ENCODE measurements at regions not wholly inside any gene's neighbourhood (a gene's known extent, or its start where the extent isn't known, plus 50 kb on each side); places are given as distances from the start of the nearest gene placed in this dataset.

GRCh38 chr1:25150985-25151495 is 81.3 kb downstream of the SYF2 start:
- Histone ChIP-seq H3K4me1 (ENCODE audit: control insufficient read depth in 5 of 5, insufficient read depth in 5 of 5, low read length in 5 of 5) (peaks cover 0 to 7% (median 0%) of the 10 kb centered on the region in 5 donors), H3K27ac (ENCODE audit: low read depth, low read length) (no peak overlapping the region), H3K27me3 (ENCODE audit: control insufficient read depth in 5 of 5, insufficient read depth in 4 of 5, low read length in 5 of 5) (peaks cover 7 to 16% (median 11%) of the 10 kb centered on the region in 5 donors)

GRCh38 chr1:25148673-25149300 is 83.5 kb downstream of the SYF2 start:
- H3K27ac ChIP-seq (ENCODE audit: low read depth, low read length): no peak overlapping the region
- no peaks in the 10 kb centered on the region for H3K36me3 ChIP-seq (ENCODE audit: control insufficient read depth in 5 of 5, insufficient read depth in 5 of 5, low read length in 5 of 5)
- peaks cover 11 to 20% (median 15%) of the 10 kb centered on the region in 5 donors for H3K27me3 ChIP-seq (ENCODE audit: control insufficient read depth in 5 of 5, insufficient read depth in 4 of 5, low read length in 5 of 5)
- no peak overlapping the region for H3K4me3 ChIP-seq (ENCODE audit: low read depth in 1 of 5, low read length in 5 of 5)
- peaks cover 0 to 7% (median 0%) of the 10 kb centered on the region in 5 donors for H3K4me1 ChIP-seq (ENCODE audit: control insufficient read depth in 5 of 5, insufficient read depth in 5 of 5, low read length in 5 of 5)
- no peak overlapping the region for H3K9ac ChIP-seq (ENCODE audit: low read length in 5 of 5)
- H3K9me3 ChIP-seq (ENCODE audit: control insufficient read depth in 5 of 5, low read length in 5 of 5): peaks cover 0 to 3% (median 0%) of the 10 kb centered on the region in 5 donors

More at GRCh38 chr1:25150985-25151495, 81.3 kb downstream of the SYF2 start:
- Histone ChIP-seq H3K36me3 (ENCODE audit: control insufficient read depth in 5 of 5, insufficient read depth in 5 of 5, low read length in 5 of 5) (no peaks in the 10 kb centered on the region), H3K9ac (ENCODE audit: low read length in 5 of 5) (no peak overlapping the region), H3K4me3 (ENCODE audit: low read depth in 1 of 5, low read length in 5 of 5) (no peak overlapping the region), H3K9me3 (ENCODE audit: control insufficient read depth in 5 of 5, low read length in 5 of 5) (peaks cover 0 to 5% (median 0%) of the 10 kb centered on the region in 5 donors)

- peaks cover 11 to 20% (median 15%) of the 10 kb centered on the region in 5 donors for H3K27me3 ChIP-seq (ENCODE audit: control insufficient read depth in 5 of 5, insufficient read depth in 4 of 5, low read length in 5 of 5)
- H3K9me3 ChIP-seq (ENCODE audit: control insufficient read depth in 5 of 5, low read length in 5 of 5): no peaks in the 10 kb centered on the region
- peaks cover 0 to 7% (median 0%) of the 10 kb centered on the region in 5 donors for H3K4me1 ChIP-seq (ENCODE audit: control insufficient read depth in 5 of 5, insufficient read depth in 5 of 5, low read length in 5 of 5)
- H3K27ac ChIP-seq (ENCODE audit: low read depth, low read length): no peak overlapping the region
- H3K4me3 ChIP-seq (ENCODE audit: low read depth in 1 of 5, low read length in 5 of 5): no peak overlapping the region
- H3K36me3 ChIP-seq (ENCODE audit: control insufficient read depth in 5 of 5, insufficient read depth in 5 of 5, low read length in 5 of 5): no peaks in the 10 kb centered on the region
- H3K9ac ChIP-seq (ENCODE audit: low read length in 5 of 5): no peak overlapping the region
Observed at GRCh38 chr1:25146451-25146855, 85.8 kb downstream of the SYF2 start.

GRCh38 chr1:25145775-25146393 is 86.4 kb downstream of the SYF2 start:
- Histone ChIP-seq H3K27ac (ENCODE audit: low read depth, low read length) (no peak overlapping the region), H3K4me3 (ENCODE audit: low read depth in 1 of 5, low read length in 5 of 5) (no peak overlapping the region), H3K4me1 (ENCODE audit: control insufficient read depth in 5 of 5, insufficient read depth in 5 of 5, low read length in 5 of 5) (peaks cover 0 to 7% (median 0%) of the 10 kb centered on the region in 5 donors), H3K27me3 (ENCODE audit: control insufficient read depth in 5 of 5, insufficient read depth in 4 of 5, low read length in 5 of 5) (peaks cover 11 to 22% (median 15%) of the 10 kb centered on the region in 5 donors), H3K9ac (ENCODE audit: low read length in 5 of 5) (no peak overlapping the region), H3K9me3 (ENCODE audit: control insufficient read depth in 5 of 5, low read length in 5 of 5) (no peaks in the 10 kb centered on the region), H3K36me3 (ENCODE audit: control insufficient read depth in 5 of 5, insufficient read depth in 5 of 5, low read length in 5 of 5) (no peaks in the 10 kb centered on the region)

- Histone ChIP-seq H3K9me3 (ENCODE audit: control insufficient read depth in 5 of 5, low read length in 5 of 5) (no peaks in the 10 kb centered on the region), H3K27ac (ENCODE audit: low read depth, low read length) (no peak overlapping the region), H3K4me1 (ENCODE audit: control insufficient read depth in 5 of 5, insufficient read depth in 5 of 5, low read length in 5 of 5) (peaks cover 0 to 6% (median 3%) of the 10 kb centered on the region in 5 donors), H3K4me3 (ENCODE audit: low read depth in 1 of 5, low read length in 5 of 5) (no peak overlapping the region), H3K36me3 (ENCODE audit: control insufficient read depth in 5 of 5, insufficient read depth in 5 of 5, low read length in 5 of 5) (no peaks in the 10 kb centered on the region), H3K27me3 (ENCODE audit: control insufficient read depth in 5 of 5, insufficient read depth in 4 of 5, low read length in 5 of 5) (peaks cover 0 to 15% (median 14%) of the 10 kb centered on the region in 5 donors), H3K9ac (ENCODE audit: low read length in 5 of 5) (no peak overlapping the region)
Observed at GRCh38 chr1:25140073-25140797, 92.1 kb downstream of the SYF2 start.

GRCh38 chr1:25137521-25138395 is 94.5 kb downstream of the SYF2 start:
- Histone ChIP-seq H3K9ac (ENCODE audit: low read length in 5 of 5) (no peak overlapping the region), H3K36me3 (ENCODE audit: control insufficient read depth in 5 of 5, insufficient read depth in 5 of 5, low read length in 5 of 5) (no peaks in the 10 kb centered on the region), H3K4me1 (ENCODE audit: control insufficient read depth in 5 of 5, insufficient read depth in 5 of 5, low read length in 5 of 5) (peaks cover 0 to 6% (median 3%) of the 10 kb centered on the region in 5 donors), H3K27ac (ENCODE audit: low read depth, low read length) (no peak overlapping the region), H3K9me3 (ENCODE audit: control insufficient read depth in 5 of 5, low read length in 5 of 5) (no peaks in the 10 kb centered on the region), H3K27me3 (ENCODE audit: control insufficient read depth in 5 of 5, insufficient read depth in 4 of 5, low read length in 5 of 5) (peaks cover 0 to 15% (median 14%) of the 10 kb centered on the region in 5 donors), H3K4me3 (ENCODE audit: low read depth in 1 of 5, low read length in 5 of 5) (no peak overlapping the region)

GRCh38 chr1:25137106-25137505 is 95.2 kb downstream of the SYF2 start:
- no peaks in the 10 kb centered on the region for H3K9me3 ChIP-seq (ENCODE audit: control insufficient read depth in 5 of 5, low read length in 5 of 5)
- H3K36me3 ChIP-seq (ENCODE audit: control insufficient read depth in 5 of 5, insufficient read depth in 5 of 5, low read length in 5 of 5): no peaks in the 10 kb centered on the region
- H3K4me1 ChIP-seq (ENCODE audit: control insufficient read depth in 5 of 5, insufficient read depth in 5 of 5, low read length in 5 of 5): peaks cover 0 to 6% (median 3%) of the 10 kb centered on the region in 5 donors
- no peak overlapping the region for H3K9ac ChIP-seq (ENCODE audit: low read length in 5 of 5)
- H3K27ac ChIP-seq (ENCODE audit: low read depth, low read length): no peak overlapping the region
- H3K27me3 ChIP-seq (ENCODE audit: control insufficient read depth in 5 of 5, insufficient read depth in 4 of 5, low read length in 5 of 5): peaks cover 0 to 15% (median 14%) of the 10 kb centered on the region in 5 donors
- no peak overlapping the region for H3K4me3 ChIP-seq (ENCODE audit: low read depth in 1 of 5, low read length in 5 of 5)

GRCh38 chr1:25135909-25136308 is 96.4 kb downstream of the SYF2 start:
- H3K4me1 ChIP-seq (ENCODE audit: control insufficient read depth in 5 of 5, insufficient read depth in 5 of 5, low read length in 5 of 5): peaks cover 0 to 9% (median 3%) of the 10 kb centered on the region in 5 donors
- peaks cover 0 to 15% (median 12%) of the 10 kb centered on the region in 5 donors for H3K27me3 ChIP-seq (ENCODE audit: control insufficient read depth in 5 of 5, insufficient read depth in 4 of 5, low read length in 5 of 5)
- no peaks in the 10 kb centered on the region for H3K36me3 ChIP-seq (ENCODE audit: control insufficient read depth in 5 of 5, insufficient read depth in 5 of 5, low read length in 5 of 5)

GRCh38 chr1:25134801-25135461 is 97.4 kb downstream of the SYF2 start:
- Histone ChIP-seq H3K9me3 (ENCODE audit: control insufficient read depth in 5 of 5, low read length in 5 of 5) (no peaks in the 10 kb centered on the region), H3K36me3 (ENCODE audit: control insufficient read depth in 5 of 5, insufficient read depth in 5 of 5, low read length in 5 of 5) (no peaks in the 10 kb centered on the region), H3K4me3 (ENCODE audit: low read depth in 1 of 5, low read length in 5 of 5) (no peak overlapping the region), H3K4me1 (ENCODE audit: control insufficient read depth in 5 of 5, insufficient read depth in 5 of 5, low read length in 5 of 5) (peaks cover 0 to 4% (median 0%) of the 10 kb centered on the region in 5 donors), H3K27me3 (ENCODE audit: control insufficient read depth in 5 of 5, insufficient read depth in 4 of 5, low read length in 5 of 5) (peaks cover 0 to 8% (median 7%) of the 10 kb centered on the region in 5 donors), H3K9ac (ENCODE audit: low read length in 5 of 5) (no peak overlapping the region), H3K27ac (ENCODE audit: low read depth, low read length) (no peak overlapping the region)

More at GRCh38 chr1:25135909-25136308, 96.4 kb downstream of the SYF2 start:
- no peaks in the 10 kb centered on the region for H3K9me3 ChIP-seq (ENCODE audit: control insufficient read depth in 5 of 5, low read length in 5 of 5)
- no peak overlapping the region for H3K27ac ChIP-seq (ENCODE audit: low read depth, low read length)
- H3K4me3 ChIP-seq (ENCODE audit: low read depth in 1 of 5, low read length in 5 of 5): no peak overlapping the region
- H3K9ac ChIP-seq (ENCODE audit: low read length in 5 of 5): no peak overlapping the region

Measured in subcutaneous abdominal adipose tissue (tissue), 5 donors.